H1 (cell line): ENCODE measurements at regions not wholly inside any gene's neighbourhood (a gene's known extent, or its start where the extent isn't known, plus 50 kb on each side); places are given as distances from the start of the nearest gene placed in this dataset.

ENCODE experiments used
- ASH2L ChIP-seq: fragments of 200-600, 300-600 bp; sonication (generic); IDR thresholded peaks from one replicate; pipeline ENCODE4 v1.7.1; 2017; ENCODE audit warnings: low read length
- CBX8 ChIP-seq: fragments of 300-800, 300-1000 bp; sonication (generic); IDR thresholded peaks from 2 replicates; pipeline ENCODE4 v1.7.1; 2016; ENCODE audit warnings: low read depth, low read length, borderline replicate concordance
- TF ChIP-seq, protein P1 (sequence below): IDR thresholded peaks from 2 replicates; pipeline ENCODE4 v1.6.1; 2012; ENCODE audit warnings: inconsistent platforms

DNA sequence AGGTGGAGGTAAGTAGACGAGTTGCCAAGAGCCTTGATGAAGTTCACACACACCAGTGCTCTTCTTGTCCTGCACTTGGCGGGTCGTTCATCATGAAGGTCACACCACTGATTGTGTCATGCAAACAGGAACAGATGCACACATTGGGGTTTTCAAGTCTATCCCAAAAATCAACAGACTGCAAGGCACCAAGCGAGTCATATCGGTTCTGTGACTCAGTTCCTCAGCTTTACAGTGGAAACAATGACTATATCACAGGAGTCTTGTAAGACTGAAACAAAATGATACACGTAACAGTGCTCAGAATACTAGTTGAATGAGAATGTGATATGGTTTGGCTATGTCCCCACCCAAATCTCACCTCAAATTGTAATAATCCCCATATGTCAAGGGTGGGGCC lies 526.9 kb upstream of the ID2 start (continued):
- TF ChIP-seq, protein P1, sequence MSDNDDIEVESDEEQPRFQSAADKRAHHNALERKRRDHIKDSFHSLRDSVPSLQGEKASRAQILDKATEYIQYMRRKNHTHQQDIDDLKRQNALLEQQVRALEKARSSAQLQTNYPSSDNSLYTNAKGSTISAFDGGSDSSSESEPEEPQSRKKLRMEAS = no peak
- TF ChIP-seq ASH2L (no peak), CBX8 (no peak)
- TF ChIP-seq, all 59 proteins: peak for 0
